Activated CD8-positive, alpha-beta memory T cell treated with anti-CD3 and anti-CD28 coated beads, Interleukin-2, amount 10 ng/mL, durations not matched to agents 7 days and 5 days (primary cell): ENCODE measurements at regions not wholly inside any gene's neighbourhood (a gene's known extent, or its start where the extent isn't known, plus 50 kb on each side); places are given as distances from the start of the nearest gene placed in this dataset.

Experiments
- ATAC-seq: fragments of 150-1000 bp; cut with Tn5 transposase; one replicate; pipeline ENCODE4 v1.10.0; 2021; ENCODE audit warnings: moderate library complexity
- CTCF ChIA-PET: fragments of 350-600 bp; sonication (Branson Sonifier 250); formaldehyde crosslinking; loops from one replicate; lab custom pipeline; 2021; ENCODE audit warnings: antibody characterized with exemption; lab: Charles Lee
- DNase-seq: peaks from one replicate; pipeline ENCODE4 v3.0.0-alpha.2; 2020
- H3K27ac Mint-ChIP-seq: one replicate; pipeline ENCODE4 v1.8.0; 2021; ENCODE audit warnings: mild to moderate bottlenecking, mixed read lengths
- H3K27me3 Mint-ChIP-seq: one replicate; pipeline ENCODE4 v1.8.0; 2021; ENCODE audit warnings: mixed read lengths
- H3K36me3 Mint-ChIP-seq: one replicate; pipeline ENCODE4 v1.8.0; 2021; ENCODE audit warnings: mild to moderate bottlenecking, mixed read lengths
- H3K4me1 Mint-ChIP-seq: one replicate; pipeline ENCODE4 v1.8.0; 2021; ENCODE audit warnings: mixed read lengths
- H3K4me3 Mint-ChIP-seq: one replicate; pipeline ENCODE4 v1.8.0; 2021; ENCODE audit warnings: mild to moderate bottlenecking, moderate library complexity, mixed read lengths
- H3K9me3 Mint-ChIP-seq: one replicate; pipeline ENCODE4 v1.8.0; 2022; ENCODE audit warnings: low read depth, mixed read lengths

GRCh38 chr2:40964509-40965250 is 512.8 kb upstream of the SLC8A1 start:
- peaks cover 14% of the 10 kb centered on the region for H3K9me3 Mint-ChIP-seq
- CTCF ChIA-PET: no interaction called here
- ATAC-seq (no peak), DNase-seq (no peak)
- H3K4me1 Mint-ChIP-seq: no peaks in the 10 kb centered on the region
- H3K36me3 Mint-ChIP-seq: no peaks in the 10 kb centered on the region
- no peak overlapping the region for H3K4me3 Mint-ChIP-seq
- no peak overlapping the region for H3K27ac Mint-ChIP-seq
- H3K27me3 Mint-ChIP-seq: no peaks in the 10 kb centered on the region

DNA sequence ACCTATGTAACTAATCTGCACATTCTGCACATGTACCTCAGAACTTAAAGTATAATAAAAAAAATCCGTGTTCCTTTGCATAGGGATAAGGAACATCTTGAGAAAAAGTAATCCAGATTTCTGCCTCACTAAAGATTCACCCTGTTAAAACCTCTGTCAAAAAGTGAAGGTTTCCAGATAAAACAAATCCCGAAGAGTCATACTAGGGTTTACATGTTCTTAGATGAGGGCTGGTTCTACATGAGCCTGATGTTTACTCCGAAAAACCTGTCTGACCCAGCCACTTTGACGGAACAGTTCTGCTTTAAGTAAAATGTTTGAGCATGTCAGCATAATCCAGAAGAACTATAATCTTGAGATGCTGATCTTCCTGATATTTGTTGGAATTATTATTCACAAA is 515.6 kb upstream of the SLC8A1 start:
- no peak overlapping the region for H3K4me3 Mint-ChIP-seq
- no peak for ATAC-seq
- no peaks in the 10 kb centered on the region for H3K36me3 Mint-ChIP-seq
- H3K27me3 Mint-ChIP-seq: no peaks in the 10 kb centered on the region
- H3K9me3 Mint-ChIP-seq: peaks cover 17% of the 10 kb centered on the region
- CTCF ChIA-PET: no interaction called here
- H3K27ac Mint-ChIP-seq: no peak overlapping the region
- H3K4me1 Mint-ChIP-seq: no peaks in the 10 kb centered on the region
- DNase-seq: no peak

DNA sequence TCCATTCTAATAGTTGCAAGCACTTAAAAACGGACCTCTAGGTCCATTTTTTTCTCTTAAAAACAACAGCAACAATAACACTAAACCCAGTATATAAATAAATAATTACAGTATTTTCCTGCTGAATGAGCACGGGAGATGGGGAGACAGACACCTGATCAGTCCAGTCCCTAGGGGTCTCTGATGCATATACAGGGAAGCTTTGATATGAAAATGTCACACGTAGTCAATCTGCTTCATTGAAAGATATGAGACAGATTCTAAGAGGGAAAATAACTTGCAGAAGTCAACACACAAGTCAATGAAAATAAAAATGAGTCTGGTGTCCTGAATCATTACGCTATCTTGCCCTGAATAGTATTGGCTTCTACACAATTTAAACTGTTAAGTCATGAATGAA is 523.3 kb upstream of the SLC8A1 start:
- Mint-ChIP-seq H3K4me1 (no peaks in the 10 kb centered on the region), H3K27ac (no peak overlapping the region), H3K27me3 (no peaks in the 10 kb centered on the region), H3K9me3 (peaks cover 4% of the 10 kb centered on the region), H3K36me3 (no peaks in the 10 kb centered on the region), H3K4me3 (no peak overlapping the region)
- no peak for DNase-seq
- CTCF ChIA-PET: no interaction called here
- ATAC-seq: no peak

GRCh38 chr2:40997362-40997761 is 545.5 kb upstream of the SLC8A1 start:
- H3K4me3 Mint-ChIP-seq: no peak overlapping the region

GRCh38 chr2:41000374-41000773 is 548.5 kb upstream of the SLC8A1 start:
- Mint-ChIP-seq H3K9me3 (peaks cover 9% of the 10 kb centered on the region), H3K4me1 (no peaks in the 10 kb centered on the region), H3K27me3 (no peaks in the 10 kb centered on the region), H3K4me3 (no peak overlapping the region), H3K36me3 (no peaks in the 10 kb centered on the region), H3K27ac (no peak overlapping the region)
- ATAC-seq: no peak
- CTCF ChIA-PET: no interaction called here
- no peak for DNase-seq

More at GRCh38 chr2:40997362-40997761, 545.5 kb upstream of the SLC8A1 start:
- H3K27ac Mint-ChIP-seq: no peak overlapping the region
- peaks cover 9% of the 10 kb centered on the region for H3K9me3 Mint-ChIP-seq
- H3K27me3 Mint-ChIP-seq: no peaks in the 10 kb centered on the region
- DNase-seq (no peak), ATAC-seq (no peak)
- H3K4me1 Mint-ChIP-seq: no peaks in the 10 kb centered on the region
- CTCF ChIA-PET: no interaction called here
- H3K36me3 Mint-ChIP-seq: no peaks in the 10 kb centered on the region

GRCh38 chr2:41000906-41001305 is 549.0 kb upstream of the SLC8A1 start:
- H3K4me3 Mint-ChIP-seq: no peak overlapping the region
- ATAC-seq: no peak
- no peak overlapping the region for H3K27ac Mint-ChIP-seq
- no peaks in the 10 kb centered on the region for H3K27me3 Mint-ChIP-seq
- H3K36me3 Mint-ChIP-seq: no peaks in the 10 kb centered on the region
- H3K4me1 Mint-ChIP-seq: no peaks in the 10 kb centered on the region
- no peak for DNase-seq
- peaks cover 9% of the 10 kb centered on the region for H3K9me3 Mint-ChIP-seq
- CTCF ChIA-PET: no interaction called here

DNA sequence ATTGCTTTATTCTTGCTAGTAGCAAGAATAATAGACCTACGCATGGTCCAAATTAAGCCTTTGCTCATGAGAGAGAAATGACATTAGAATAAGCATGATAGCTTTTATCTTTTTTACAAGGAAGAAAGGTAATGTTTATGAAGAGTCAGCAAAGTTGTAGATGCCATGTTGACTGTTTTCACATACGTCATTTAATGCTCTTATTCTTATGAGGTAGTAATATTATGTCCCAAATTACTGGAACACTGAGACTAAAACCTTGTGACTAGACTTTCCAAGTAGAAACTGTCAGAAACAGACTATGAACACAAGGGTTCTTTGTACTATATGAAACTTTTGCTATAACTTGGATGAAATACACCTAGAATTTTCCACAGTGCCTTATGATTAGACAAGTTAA is 552.8 kb upstream of the SLC8A1 start:
- no peak for DNase-seq
- Mint-ChIP-seq H3K4me3 (no peak overlapping the region), H3K27ac (no peak overlapping the region), H3K36me3 (no peaks in the 10 kb centered on the region), H3K4me1 (no peaks in the 10 kb centered on the region), H3K9me3 (peaks cover 2% of the 10 kb centered on the region), H3K27me3 (no peaks in the 10 kb centered on the region)
- no peak for ATAC-seq
- CTCF ChIA-PET: no interaction called here

GRCh38 chr2:41020358-41020757 is 568.5 kb upstream of the SLC8A1 start:
- Mint-ChIP-seq H3K4me1 (no peaks in the 10 kb centered on the region), H3K27ac (no peak overlapping the region), H3K9me3 (peaks cover 6% of the 10 kb centered on the region), H3K27me3 (no peaks in the 10 kb centered on the region), H3K4me3 (no peak overlapping the region), H3K36me3 (no peaks in the 10 kb centered on the region)
- CTCF ChIA-PET: no interaction called here
- no peak for DNase-seq
- ATAC-seq: no peak

GRCh38 chr2:41024816-41025215 is 572.9 kb upstream of the SLC8A1 start:
- no peak overlapping the region for H3K4me3 Mint-ChIP-seq
- no peaks in the 10 kb centered on the region for H3K27me3 Mint-ChIP-seq
- no peak for DNase-seq
- no peaks in the 10 kb centered on the region for H3K36me3 Mint-ChIP-seq
- ATAC-seq: no peak
- H3K9me3 Mint-ChIP-seq: peaks cover 4% of the 10 kb centered on the region
- H3K4me1 Mint-ChIP-seq: no peaks in the 10 kb centered on the region
- CTCF ChIA-PET: no interaction called here
- H3K27ac Mint-ChIP-seq: no peak overlapping the region

DNA sequence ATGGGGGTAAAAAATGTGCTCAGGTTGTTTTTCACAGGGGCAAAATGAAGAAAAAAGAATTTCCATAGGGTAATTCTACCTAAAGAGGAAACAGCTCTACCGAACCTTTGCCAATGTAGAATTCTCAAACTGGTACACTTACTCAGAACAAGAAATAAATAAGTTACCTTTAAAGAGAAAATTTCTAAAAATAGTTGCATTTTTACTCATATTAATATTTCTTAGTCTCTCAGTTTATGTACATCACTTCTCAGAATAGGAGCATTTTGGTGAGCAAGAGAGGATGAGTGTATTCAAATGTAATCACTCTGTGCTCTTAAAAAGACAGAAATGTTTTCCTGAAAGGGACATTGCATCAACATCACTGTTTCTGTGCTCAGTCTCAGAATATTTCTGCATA is 574.7 kb upstream of the SLC8A1 start:
- H3K9me3 Mint-ChIP-seq: peaks cover 8% of the 10 kb centered on the region
- H3K4me3 Mint-ChIP-seq: no peak overlapping the region
- DNase-seq (no peak), ATAC-seq (no peak)
- H3K4me1 Mint-ChIP-seq: no peaks in the 10 kb centered on the region
- no peak overlapping the region for H3K27ac Mint-ChIP-seq
- CTCF ChIA-PET: no interaction called here
- H3K27me3 Mint-ChIP-seq: no peaks in the 10 kb centered on the region
- no peaks in the 10 kb centered on the region for H3K36me3 Mint-ChIP-seq

GRCh38 chr2:41027095-41027494 is 575.2 kb upstream of the SLC8A1 start:
- DNase-seq: no peak
- no peak overlapping the region for H3K27ac Mint-ChIP-seq
- no peak overlapping the region for H3K4me3 Mint-ChIP-seq
- H3K4me1 Mint-ChIP-seq: no peaks in the 10 kb centered on the region
- H3K9me3 Mint-ChIP-seq: peaks cover 6% of the 10 kb centered on the region
- no peaks in the 10 kb centered on the region for H3K27me3 Mint-ChIP-seq
- no peaks in the 10 kb centered on the region for H3K36me3 Mint-ChIP-seq
- CTCF ChIA-PET: no interaction called here
- no peak for ATAC-seq

DNA sequence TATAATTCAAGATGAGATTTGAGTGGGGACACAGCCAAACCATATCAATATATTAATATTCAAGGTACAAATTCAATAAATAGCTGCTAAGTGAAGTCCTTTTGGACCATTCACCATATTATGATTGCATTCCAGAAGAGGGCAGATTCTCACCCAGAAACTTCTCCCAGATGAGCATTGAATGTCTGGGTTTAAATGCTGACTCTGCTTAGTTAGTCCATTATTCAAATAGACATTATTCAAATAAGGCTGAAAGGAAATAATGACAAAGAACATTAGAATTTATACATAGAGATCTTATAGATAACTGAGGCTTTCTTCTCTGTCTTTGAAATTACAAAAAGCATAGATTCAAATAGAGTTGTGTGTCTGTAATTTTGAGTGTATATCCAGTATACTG is 579.4 kb upstream of the SLC8A1 start:
- no peak for ATAC-seq
- Mint-ChIP-seq H3K9me3 (peaks cover 10% of the 10 kb centered on the region), H3K4me1 (no peaks in the 10 kb centered on the region), H3K36me3 (no peaks in the 10 kb centered on the region), H3K4me3 (no peak overlapping the region), H3K27me3 (no peaks in the 10 kb centered on the region), H3K27ac (no peak overlapping the region)
- DNase-seq: no peak
- CTCF ChIA-PET: no interaction called here

DNA sequence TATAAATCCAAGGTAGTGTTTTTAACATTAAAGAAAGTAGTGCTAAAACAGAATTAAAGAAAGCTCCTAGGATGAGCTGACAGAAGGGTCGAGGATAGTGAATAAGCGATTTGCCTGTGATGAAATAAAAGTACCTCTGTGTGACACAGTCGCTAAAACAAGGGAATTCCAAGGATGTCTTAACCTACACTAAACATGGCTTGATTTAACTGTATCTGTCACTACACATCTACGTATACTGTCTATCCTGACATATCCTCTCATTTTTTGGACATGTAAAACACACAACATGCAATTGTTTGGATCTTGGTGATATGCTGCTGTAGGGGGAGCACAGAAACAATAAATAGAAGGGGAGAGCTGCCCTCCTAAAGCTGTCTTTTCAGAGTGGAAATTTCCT is 580.8 kb upstream of the SLC8A1 start:
- Mint-ChIP-seq H3K9me3 (peaks cover 10% of the 10 kb centered on the region), H3K36me3 (no peaks in the 10 kb centered on the region), H3K4me1 (no peaks in the 10 kb centered on the region), H3K4me3 (no peak overlapping the region), H3K27me3 (no peaks in the 10 kb centered on the region), H3K27ac (no peak overlapping the region)
- DNase-seq (no peak), ATAC-seq (no peak)
- CTCF ChIA-PET: no interaction called here

DNA sequence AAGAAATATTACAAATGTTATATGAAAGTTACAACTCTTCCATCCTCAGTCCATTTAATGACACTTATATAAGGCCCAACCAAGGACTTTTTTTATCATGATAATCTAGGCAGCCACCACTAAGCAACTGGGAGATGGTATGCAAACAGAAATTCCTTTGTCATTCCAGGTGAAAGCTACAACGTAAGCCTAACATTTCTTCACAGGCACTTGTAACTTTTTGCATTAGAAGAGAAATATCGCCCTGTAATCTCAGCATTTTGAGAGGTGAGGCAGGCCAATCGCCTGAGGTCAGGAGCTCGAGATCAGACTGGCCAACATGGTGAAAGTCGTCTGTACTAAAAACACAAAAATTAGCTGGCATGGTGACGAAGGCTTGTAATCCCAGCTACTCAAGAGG is 581.2 kb upstream of the SLC8A1 start:
- CTCF ChIA-PET: no interaction called here
- H3K4me3 Mint-ChIP-seq: no peak overlapping the region
- H3K36me3 Mint-ChIP-seq: no peaks in the 10 kb centered on the region
- no peaks in the 10 kb centered on the region for H3K27me3 Mint-ChIP-seq
- peaks cover 10% of the 10 kb centered on the region for H3K9me3 Mint-ChIP-seq
- no peak overlapping the region for H3K27ac Mint-ChIP-seq
- no peak for DNase-seq
- ATAC-seq: no peak
- H3K4me1 Mint-ChIP-seq: no peaks in the 10 kb centered on the region

- H3K9me3 Mint-ChIP-seq: peaks cover 4% of the 10 kb centered on the region
- no peaks in the 10 kb centered on the region for H3K36me3 Mint-ChIP-seq
- ATAC-seq (no peak), DNase-seq (no peak)
- no peaks in the 10 kb centered on the region for H3K27me3 Mint-ChIP-seq
- CTCF ChIA-PET: no interaction called here
- no peak overlapping the region for H3K4me3 Mint-ChIP-seq
- no peaks in the 10 kb centered on the region for H3K4me1 Mint-ChIP-seq
- H3K27ac Mint-ChIP-seq: no peak overlapping the region
These were observed 586.5 kb upstream of the SLC8A1 start for GRCh38 chr2:41038408-41038807.
